Esophagus squamous epithelium (tissue), 5 donors: ENCODE measurements at regions not wholly inside any gene's neighbourhood (a gene's known extent, or its start where the extent isn't known, plus 50 kb on each side); places are given as distances from the start of the nearest gene placed in this dataset.

Experiments used
- DNase-seq: peaks from one replicate; lab custom pipeline; 2025; lab: John Stamatoyannopoulos, UW
- H3K27ac ChIP-seq, 4 donors: fragments of 200-600 bp; sonication (generic); one replicate each; pipeline ENCODE4 v1.5.1; 2016 to 2019; ENCODE audit warnings: mild to moderate bottlenecking in 1 of 4
- H3K27me3 ChIP-seq, 4 donors: fragments of 200-600 bp; sonication (generic); 1 replicate in 3 of 4; 2 replicates in 1 of 4; pipeline versions ENCODE4 v1.5.1 to v1.6.0; 2017 to 2021; ENCODE audit warnings: antibody characterized with exemption in 1 of 4
- H3K36me3 ChIP-seq, 3 donors: fragments of 200-600 bp; sonication (generic); one replicate each; pipeline ENCODE4 v1.5.1; 2016 to 2019
- H3K4me1 ChIP-seq, 3 donors: fragments of 200-600 bp; sonication (generic); one replicate each; pipeline ENCODE4 v1.5.1; 2017 to 2019
- H3K4me3 ChIP-seq, 4 donors: fragments of 200-600 bp; sonication (generic); 1 replicate in 3 of 4; 2 replicates in 1 of 4; pipeline ENCODE4 v1.5.1; 2016 to 2019; ENCODE audit warnings: mild to moderate bottlenecking in 2 of 4, moderate library complexity in 1 of 4
- H3K9me3 ChIP-seq, 3 donors: fragments of 200-600 bp; sonication (generic); one replicate each; pipeline ENCODE4 v1.5.1; 2016 to 2019
- POLR2A ChIP-seq, 4 donors: fragments of 450-650 bp; IDR thresholded peaks; one replicate each; pipeline ENCODE4 v1.6.1; 2017; ENCODE audit warnings: antibody characterized with exemption in 4 of 4, mild to moderate bottlenecking in 4 of 4, moderate library complexity in 3 of 4
- WGBS, 2 donors: methylation state at CpG; one replicate each; pipeline ENCODE4 v1.1.5; 2018; 5-methylcytosine and 5-hydroxymethylcytosine counted together
- intact Hi-C: fragments of 100-400 bp; cut with DNase I; formaldehyde crosslinking; loops from one replicate; pipeline ENCODE4 v1.15.0; 2022
- TF ChIP-seq, protein P1 (sequence below), 6 experiments: fragments of 450-650 bp in 4 of 6; fragments of 200-600 bp in 2 of 6; sonication (generic) in 2 of 6; IDR thresholded peaks; one replicate each; pipeline ENCODE4 v1.5.1; 2016 to 2019; ENCODE audit warnings: antibody characterized with exemption in 6 of 6, mild to moderate bottlenecking in 4 of 6, moderate library complexity in 4 of 6
- donor health status: DM: yes; HTN: yes; CAD: no.

- WGBS, 2 donors: 30 to 33% methylated on average over 1 of the region's 4 CpGs
- peaks cover 0 to 57% (median 0%) of the 10 kb centered on the region in 4 donors for H3K27me3 ChIP-seq
- H3K9me3 ChIP-seq: no peaks in the 10 kb centered on the region
- no peak for DNase-seq
- H3K36me3 ChIP-seq: no peaks in the 10 kb centered on the region
- no peak overlapping the region for H3K4me3 ChIP-seq
- H3K27ac ChIP-seq: no peak overlapping the region
- intact Hi-C loops: no loop called here
- H3K4me1 ChIP-seq: peaks cover 0 to 7% (median 4%) of the 10 kb centered on the region in 3 donors
- no peak for TF ChIP-seq POLR2A (IDR thresholded peaks at IDR 0.05)
- TF ChIP-seq, protein P1, sequence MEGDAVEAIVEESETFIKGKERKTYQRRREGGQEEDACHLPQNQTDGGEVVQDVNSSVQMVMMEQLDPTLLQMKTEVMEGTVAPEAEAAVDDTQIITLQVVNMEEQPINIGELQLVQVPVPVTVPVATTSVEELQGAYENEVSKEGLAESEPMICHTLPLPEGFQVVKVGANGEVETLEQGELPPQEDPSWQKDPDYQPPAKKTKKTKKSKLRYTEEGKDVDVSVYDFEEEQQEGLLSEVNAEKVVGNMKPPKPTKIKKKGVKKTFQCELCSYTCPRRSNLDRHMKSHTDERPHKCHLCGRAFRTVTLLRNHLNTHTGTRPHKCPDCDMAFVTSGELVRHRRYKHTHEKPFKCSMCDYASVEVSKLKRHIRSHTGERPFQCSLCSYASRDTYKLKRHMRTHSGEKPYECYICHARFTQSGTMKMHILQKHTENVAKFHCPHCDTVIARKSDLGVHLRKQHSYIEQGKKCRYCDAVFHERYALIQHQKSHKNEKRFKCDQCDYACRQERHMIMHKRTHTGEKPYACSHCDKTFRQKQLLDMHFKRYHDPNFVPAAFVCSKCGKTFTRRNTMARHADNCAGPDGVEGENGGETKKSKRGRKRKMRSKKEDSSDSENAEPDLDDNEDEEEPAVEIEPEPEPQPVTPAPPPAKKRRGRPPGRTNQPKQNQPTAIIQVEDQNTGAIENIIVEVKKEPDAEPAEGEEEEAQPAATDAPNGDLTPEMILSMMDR (IDR thresholded peaks at IDR 0.05): no peak
These were observed 177.6 kb upstream of the MVB12B start for GRCh38 chr9:126148994-126149393.

DNA sequence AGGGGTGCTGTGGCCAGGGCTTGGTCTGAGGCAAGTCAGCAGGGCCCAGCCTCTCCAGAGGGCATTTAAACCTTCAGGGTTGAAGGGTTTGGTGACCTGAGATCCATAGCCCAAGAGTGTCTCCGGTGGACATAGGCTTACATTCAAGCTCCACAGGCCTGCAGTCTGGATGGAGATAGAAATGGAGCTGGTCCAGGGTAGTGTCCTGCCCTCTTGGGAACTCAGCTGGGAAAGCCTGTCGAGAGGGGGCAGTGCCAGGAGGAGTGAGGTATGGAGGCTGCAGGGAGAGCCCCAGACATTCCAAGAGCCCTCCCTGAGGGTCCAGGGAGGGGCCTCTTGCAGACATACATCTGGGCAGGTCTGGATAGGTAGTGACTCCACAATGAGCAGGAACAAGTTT, 177.0 kb upstream of the MVB12B start:
- H3K4me1 ChIP-seq: peaks cover 0 to 7% (median 4%) of the 10 kb centered on the region in 3 donors
- intact Hi-C loops: no loop called here
- peaks cover 0 to 63% (median 0%) of the 10 kb centered on the region in 4 donors for H3K27me3 ChIP-seq
- DNase-seq: no peak
- no peak for TF ChIP-seq POLR2A (IDR thresholded peaks at IDR 0.05)
- TF ChIP-seq, protein P1 (IDR thresholded peaks at IDR 0.05): no peak
- H3K36me3 ChIP-seq: no peaks in the 10 kb centered on the region
- no peak overlapping the region for H3K4me3 ChIP-seq
- WGBS, 2 donors: 60 to 86% methylated on average over 1 of the region's 2 CpGs
- no peak overlapping the region for H3K27ac ChIP-seq
- no peaks in the 10 kb centered on the region for H3K9me3 ChIP-seq

DNA sequence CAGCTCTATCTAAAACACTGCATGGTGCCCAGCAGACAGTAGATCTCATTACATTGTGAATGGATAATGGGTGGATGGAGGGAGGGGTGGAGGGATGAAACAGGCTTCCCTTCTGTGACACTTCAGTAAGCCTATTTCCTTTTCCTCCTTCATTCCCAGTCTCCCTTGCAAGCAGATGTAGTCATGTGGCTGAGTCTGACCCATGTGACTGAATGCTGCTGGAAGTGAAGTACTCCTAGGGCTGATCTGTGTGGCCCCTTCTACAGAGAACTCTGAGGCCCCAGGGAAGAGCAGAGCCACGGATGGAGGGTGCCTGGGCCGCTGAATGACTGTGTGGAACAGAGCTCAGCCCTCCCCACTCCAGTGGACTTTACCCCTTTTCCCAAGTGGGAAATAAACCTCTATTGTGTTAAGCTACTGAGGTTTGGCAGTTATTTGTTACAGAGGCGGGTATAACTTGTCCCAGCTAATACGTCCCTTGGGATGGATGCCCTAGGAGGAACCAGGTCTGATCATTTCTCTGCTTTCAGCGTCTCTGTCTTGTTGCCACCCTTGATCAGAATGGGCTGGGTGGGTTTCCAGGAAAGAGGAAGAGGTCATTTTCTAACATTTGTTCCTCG, 176.1 kb upstream of the MVB12B start:
- TF ChIP-seq POLR2A (IDR thresholded peaks at IDR 0.05): no peak
- TF ChIP-seq, protein P1 (IDR thresholded peaks at IDR 0.05): no peak
- Histone ChIP-seq H3K9me3 (no peaks in the 10 kb centered on the region), H3K27ac (no peak overlapping the region), H3K36me3 (no peaks in the 10 kb centered on the region), H3K27me3 (peaks cover 0 to 60% (median 0%) of the 10 kb centered on the region in 4 donors), H3K4me1 (peaks cover 0 to 7% (median 4%) of the 10 kb centered on the region in 3 donors), H3K4me3 (no peak overlapping the region)
- 39 to 67% methylated on average over 4 to 6 of the region's 6 CpGs for WGBS, 2 donors
- DNase-seq: no peak
- intact Hi-C loops: no loop called here

DNA sequence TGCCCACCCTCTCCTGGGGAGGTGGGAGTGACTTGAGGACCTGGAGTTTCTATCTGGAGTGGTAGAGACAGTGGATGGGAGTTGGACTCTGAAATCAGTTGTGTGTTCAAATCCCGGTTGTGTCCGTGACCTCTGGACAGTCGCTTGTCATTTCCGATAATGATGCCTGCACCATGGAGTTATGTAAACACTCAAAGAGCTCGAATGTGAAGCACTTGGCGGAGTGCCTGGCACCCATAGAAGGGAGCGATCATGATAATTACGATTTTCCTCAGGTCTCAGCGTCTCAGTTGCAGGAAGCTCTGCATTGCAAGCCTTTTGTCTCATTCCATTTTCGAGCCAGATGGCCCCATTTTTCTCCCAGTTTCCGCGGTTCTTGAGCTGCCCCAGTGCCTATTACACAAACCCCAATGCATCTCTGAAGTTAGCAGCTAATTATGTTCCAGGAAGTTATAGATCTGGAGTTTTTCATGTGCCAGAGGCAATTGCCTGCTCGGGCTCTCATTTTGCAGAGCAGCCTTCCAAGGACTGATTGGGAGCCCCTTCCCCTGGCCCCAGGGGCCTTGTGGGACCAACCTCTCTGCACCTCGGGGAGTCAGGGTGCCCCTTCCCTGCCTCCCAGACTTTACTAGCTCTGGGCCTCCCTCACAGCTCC, 175.5 kb upstream of the MVB12B start:
- Histone ChIP-seq H3K4me1 (peaks cover 0 to 5% (median 4%) of the 10 kb centered on the region in 3 donors), H3K36me3 (no peaks in the 10 kb centered on the region), H3K4me3 (no peak overlapping the region), H3K27me3 (peaks cover 0 to 55% (median 0%) of the 10 kb centered on the region in 4 donors), H3K9me3 (no peaks in the 10 kb centered on the region), H3K27ac (no peak overlapping the region)
- DNase-seq: no peak
- intact Hi-C loops: no loop called here
- TF ChIP-seq, protein P1 (IDR thresholded peaks at IDR 0.05): no peak
- no peak for TF ChIP-seq POLR2A (IDR thresholded peaks at IDR 0.05)
- 57 to 67% methylated on average over 14 of the region's 14 CpGs for WGBS, 2 donors

GRCh38 chr9:126151686-126152134, 174.9 kb upstream of the MVB12B start:
- 36 to 44% methylated on average over 3 to 4 of the region's 5 CpGs for WGBS, 2 donors
- intact Hi-C loops: no loop called here
- Histone ChIP-seq H3K4me3 (no peak overlapping the region), H3K9me3 (no peaks in the 10 kb centered on the region), H3K4me1 (peaks cover 0 to under 1% (median 0%) of the 10 kb centered on the region in 3 donors), H3K27ac (no peak overlapping the region), H3K36me3 (no peaks in the 10 kb centered on the region), H3K27me3 (peaks cover 0 to 55% (median 0%) of the 10 kb centered on the region in 4 donors)
- TF ChIP-seq, protein P1 (IDR thresholded peaks at IDR 0.05): no peak
- no peak for TF ChIP-seq POLR2A (IDR thresholded peaks at IDR 0.05)
- no peak for DNase-seq
